OCI-M2 (cell line): ENCODE measurements at regions not wholly inside any gene's neighbourhood (a gene's known extent, or its start where the extent isn't known, plus 50 kb on each side); places are given as distances from the start of the nearest gene placed in this dataset.
"Not testable (repeated sequence)": the region's sequence is repeated elsewhere in the genome, so short reads cannot be mapped to it uniquely, and the experiment has no call there.

ENCODE experiments used
- DNase-seq: peaks from one replicate; lab custom pipeline; 2025; ENCODE audit not compliant: unreplicated experiment; lab: John Stamatoyannopoulos, UW

DNA sequence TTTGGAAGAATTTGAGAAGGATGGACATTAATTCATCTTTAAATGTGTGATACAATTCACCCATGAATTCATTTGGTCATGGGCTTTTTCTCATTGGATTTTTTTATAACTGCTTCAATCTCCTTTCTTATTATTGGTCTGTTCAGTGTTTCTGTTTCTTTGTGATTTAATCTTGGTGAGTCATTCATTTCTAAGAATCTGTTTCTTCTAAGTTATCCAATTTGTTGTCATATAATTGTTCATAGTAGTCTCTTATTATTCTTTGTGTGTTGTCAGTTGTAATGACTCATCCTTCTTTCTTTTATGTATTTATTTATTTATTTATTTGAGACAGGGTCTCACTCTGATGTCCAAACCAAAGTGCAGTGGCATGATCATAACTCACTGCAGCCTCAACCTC, 146.1 kb upstream of the ZNF267 start:
- no peak for DNase-seq

DNA sequence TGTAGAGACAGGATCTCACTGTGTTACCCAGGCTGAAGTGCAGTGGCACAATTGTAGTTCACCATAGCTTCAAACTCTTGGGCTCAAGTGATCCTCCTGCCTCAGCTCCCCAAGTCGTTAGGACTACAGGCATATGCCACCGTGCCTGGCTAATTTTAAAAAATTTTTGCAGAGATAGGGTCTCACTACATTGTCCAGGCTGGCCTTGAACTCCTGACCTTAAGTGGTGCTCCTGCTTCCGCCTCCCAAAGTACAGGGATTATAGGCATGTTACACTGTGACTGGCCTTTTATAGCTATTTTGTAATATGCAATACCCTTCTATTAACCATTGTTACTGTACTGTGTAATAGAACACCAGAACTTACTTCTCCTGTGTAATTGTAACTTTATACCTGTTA, 139.3 kb upstream of the ZNF267 start:
- no peak for DNase-seq

DNA sequence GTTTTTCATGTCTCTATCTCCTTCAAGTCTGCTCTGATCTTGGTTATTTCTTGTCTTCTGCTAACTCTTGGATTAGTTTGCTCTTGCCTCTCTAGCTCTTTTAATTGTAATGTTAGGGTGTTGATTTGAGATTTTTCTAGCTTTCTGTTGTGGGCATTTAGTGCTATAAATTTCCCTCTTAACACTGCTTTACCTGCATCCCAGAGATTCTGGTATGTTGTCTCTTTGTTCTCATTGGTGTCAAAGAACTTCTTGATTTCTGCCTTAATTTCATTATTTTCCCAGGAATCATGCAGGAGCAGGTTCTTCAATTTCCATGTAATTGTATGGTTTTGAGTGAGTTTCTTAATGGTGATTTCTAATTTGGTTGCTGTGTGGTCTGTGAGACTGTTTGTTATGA, 128.5 kb upstream of the ZNF267 start:
- DNase-seq = not testable (repeated sequence)

DNA sequence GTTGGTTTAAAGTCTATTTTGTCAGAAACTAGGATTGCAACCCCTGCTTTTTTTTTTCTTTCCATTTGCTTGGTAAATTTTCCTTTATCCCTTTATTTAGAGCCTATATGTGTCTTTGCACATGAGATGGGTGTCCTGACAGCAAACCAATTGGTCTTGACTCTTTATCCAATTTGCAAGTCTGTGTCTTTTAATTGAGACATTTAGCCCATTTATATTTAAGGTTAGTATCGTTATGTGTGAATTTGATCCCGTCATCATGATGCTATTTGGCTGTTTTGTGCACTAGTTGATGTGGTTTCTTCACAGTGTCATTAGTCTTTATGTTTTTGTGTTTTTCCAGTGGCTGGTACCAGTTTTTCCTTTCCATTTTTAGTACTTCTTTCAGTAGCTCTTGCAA, 127.7 kb upstream of the ZNF267 start:
- DNase-seq = no peak

DNA sequence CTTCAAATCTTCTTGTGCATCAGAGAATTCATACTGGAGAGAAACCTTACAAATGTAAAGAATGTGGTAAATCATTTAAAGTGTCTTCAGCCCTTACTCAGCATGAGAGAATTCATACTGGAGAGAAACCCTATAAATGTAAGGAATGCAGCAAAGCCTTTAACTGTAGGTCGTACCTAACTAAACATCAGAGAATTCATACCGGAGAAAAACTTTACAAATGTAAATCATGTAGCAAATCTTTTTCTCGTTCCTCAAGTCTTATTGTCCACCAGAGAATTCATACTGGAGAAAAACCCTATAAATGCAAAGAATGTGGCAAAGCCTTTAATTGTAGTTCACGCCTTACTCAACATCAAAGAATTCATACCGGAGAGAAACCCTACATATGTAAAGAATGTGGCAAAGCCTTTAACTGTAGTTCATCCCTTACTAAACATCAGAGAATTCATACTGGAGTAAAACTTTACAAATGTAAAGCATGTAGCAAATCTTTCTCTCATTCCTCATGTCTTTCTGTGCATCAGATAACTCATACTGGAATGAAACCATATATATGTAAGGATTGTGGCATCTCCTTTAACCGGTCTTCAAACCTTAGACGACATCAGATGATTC, 118.5 kb upstream of the ZNF267 start:
- no peak for DNase-seq

DNA sequence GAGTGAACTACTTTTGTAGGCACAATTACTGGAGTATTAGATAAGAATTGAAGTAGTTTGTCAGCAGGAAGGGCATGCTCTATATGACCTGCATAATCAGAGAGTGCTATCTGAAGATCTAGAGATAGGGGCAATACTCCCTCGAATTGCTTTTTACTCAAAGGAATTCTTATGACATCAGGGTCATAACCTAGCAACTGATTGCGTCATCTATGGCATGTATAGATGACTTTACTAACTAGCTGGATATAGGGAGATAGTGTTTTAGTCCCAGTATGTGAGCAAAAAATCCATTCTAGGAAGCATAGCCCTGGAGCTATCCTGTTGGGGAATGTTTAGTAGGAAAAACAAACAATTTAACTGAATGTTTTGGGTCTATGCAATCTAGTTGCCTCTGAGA, 109.5 kb upstream of the ZNF267 start:
- DNase-seq = no peak

DNA sequence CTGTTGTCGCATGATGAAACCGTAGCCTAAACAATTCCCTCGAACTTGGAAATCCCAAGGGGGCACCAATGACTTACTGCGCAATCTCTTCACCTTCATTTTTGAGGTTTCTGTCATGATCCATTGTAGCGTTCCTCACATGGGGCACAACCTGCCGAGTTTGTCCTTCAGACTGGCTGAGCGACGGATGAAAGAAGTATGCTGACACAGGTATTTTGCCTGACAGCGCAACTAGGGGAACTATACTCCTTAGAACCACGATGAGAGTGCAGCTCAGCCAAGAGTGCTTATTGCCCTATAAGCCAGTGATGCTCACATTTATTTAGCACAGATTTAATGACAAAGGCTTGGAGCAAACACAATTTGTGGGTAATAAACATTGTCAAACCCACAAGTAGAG, 106.3 kb upstream of the ZNF267 start:
- DNase-seq = no peak

DNA sequence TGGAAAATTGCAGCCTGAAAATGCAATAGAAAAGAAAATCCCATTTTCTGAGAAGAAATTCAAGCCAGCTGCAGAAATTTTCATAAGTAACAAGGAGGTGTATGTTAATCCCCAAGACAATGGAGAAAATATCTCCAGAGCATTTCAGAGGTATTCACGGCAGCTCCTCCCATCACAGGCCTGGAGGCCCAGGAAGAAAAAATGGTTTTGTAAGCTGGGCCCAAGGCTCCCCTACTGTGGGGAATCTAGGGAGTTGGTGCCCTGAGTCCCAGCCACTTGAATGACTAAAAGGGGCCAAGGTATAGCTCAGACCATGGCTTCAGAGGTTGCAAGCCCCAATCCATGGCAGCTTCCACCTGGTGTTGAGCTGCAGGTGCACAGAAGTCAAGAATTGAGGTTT, 93.3 kb upstream of the ZNF267 start:
- no peak for DNase-seq

DNA sequence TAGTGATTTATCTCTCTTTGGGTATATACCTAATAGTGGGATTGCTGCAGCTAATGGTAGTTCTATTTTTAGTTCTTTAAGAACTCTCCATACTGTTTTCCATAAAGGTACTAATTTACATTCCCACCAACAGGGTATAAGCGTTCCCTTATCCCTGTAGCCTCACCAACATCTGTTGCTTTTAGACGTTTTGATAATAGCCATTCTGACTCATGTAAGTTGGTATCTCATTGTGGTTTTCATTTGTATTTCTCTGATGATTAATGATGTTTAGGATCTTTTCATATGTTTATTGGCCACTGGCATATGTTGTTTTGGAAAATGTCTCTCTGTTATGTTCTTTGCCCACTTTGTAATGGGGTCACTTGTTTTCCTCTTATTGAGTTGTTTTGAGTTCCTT, 88.5 kb upstream of the ZNF267 start:
- no peak for DNase-seq

DNA sequence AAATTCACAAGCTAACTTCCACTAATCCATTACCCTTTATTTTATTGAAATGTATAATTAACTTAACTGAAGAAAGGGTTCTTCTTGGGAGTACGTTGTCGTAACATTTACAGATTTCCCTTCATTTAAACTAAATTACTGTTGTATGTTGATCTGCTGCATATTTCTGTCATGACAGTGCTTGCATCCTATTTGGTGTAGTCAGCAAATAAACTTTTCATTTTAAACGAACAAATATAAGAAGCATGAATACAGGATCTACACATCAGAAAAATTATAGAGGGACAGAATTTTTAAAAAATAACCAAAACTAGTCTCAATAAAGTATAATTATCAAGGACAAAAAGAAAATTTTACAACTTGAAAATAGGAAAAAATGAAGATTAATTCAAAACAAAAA, 66.5 kb upstream of the ZNF267 start:
- no peak for DNase-seq

DNA sequence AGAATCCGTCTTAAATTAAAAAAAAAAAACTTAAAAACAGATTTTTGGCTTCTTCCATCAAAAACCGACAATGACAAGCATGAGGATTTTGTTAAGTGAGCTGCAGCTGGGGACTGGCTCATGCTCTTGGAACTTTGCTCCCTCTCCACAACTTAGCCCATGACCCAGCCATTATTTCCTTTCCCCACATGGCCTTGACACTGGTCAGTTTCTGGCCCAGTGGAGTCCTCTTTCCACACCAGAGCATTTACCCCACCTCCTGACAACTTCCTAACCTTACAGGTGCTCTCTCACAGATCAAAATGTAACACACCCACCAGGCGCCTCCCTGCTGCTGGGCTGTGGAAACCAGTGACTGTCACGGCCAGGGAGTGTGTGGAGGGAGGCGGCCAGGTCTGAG, 62.7 kb upstream of the ZNF267 start:
- no peak for DNase-seq

DNA sequence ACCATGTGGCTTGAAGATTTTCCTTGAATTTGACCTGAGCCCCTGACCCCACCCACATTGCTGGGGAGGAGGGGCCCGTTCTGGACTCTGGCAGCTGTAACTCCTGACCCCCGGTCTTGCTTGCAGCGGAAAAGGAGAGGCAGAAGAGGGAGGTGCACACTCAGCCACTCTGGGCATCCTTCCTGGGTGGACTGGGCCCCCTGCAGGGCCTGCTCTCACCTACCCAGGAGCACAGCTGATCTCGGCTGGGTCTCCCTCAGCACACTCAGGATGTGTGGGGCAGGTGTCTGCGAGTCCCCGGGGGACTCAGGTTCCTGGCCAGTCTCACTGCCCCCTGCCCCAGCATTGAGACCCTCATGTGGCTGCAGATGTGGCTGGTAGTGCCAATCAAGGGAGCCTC, 57.5 kb upstream of the ZNF267 start:
- not testable (repeated sequence) for DNase-seq

DNA sequence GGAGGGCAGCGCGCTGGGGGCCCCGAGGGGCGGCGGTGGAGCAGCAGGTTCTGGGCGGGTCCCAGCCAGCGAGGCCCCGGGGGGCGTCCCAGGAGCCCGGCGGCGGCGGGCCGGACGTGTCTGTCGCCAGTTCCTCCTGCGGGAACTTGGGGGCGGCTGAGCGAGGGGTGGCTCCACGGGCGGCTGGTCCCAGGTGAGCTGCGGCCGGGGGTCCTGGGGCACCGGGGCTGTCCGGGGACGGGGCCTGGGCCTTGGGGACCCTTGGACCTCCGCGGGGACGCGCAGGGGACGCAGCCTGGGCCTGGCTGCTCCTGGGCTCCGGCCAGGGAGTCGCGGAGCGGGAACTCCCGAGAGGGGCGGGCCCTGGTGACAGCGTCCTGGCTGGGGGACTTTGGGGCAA, 54.2 kb upstream of the ZNF267 start:
- no peak for DNase-seq

DNA sequence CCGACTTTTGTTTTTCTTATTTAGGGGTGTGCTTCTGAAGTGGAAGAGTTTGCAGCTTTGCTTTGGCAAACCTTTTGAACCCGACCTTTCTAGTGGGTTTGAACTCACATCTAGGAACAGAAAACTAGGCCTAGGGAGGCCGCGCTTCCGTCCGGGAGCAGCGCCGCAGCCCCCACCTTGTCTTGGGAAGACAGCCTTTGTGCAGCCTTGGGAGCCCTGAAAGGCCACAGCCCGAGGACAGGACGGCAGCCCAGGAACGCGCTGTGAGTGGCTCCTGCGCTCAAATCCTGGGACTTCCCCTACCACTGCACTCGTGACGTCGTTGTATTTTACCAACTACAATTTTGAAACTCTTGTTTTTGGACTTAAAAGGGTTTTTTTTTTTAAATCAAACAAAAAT, 53.7 kb upstream of the ZNF267 start:
- DNase-seq = no peak
